Activated T-cell treated with anti-CD3 and anti-CD28 coated beads, Interleukin-2, amount 50 U/mL, for 72 hours (primary cell): ENCODE measurements at regions not wholly inside any gene's neighbourhood (a gene's known extent, or its start where the extent isn't known, plus 50 kb on each side); places are given as distances from the start of the nearest gene placed in this dataset.
"Not testable (repeated sequence)": the region's sequence is repeated elsewhere in the genome, so short reads cannot be mapped to it uniquely, and the experiment has no call there.

Experiments
- ATAC-seq, 2 donors: fragments of 150-1000 bp; cut with Tn5 transposase; replicated peaks in 1 of 2; 2 replicates each; pipeline ENCODE4 v1.10.0; 2021; ENCODE audit warnings: moderate library complexity in 2 of 2, mild to moderate bottlenecking in 1 of 2
- DNase-seq, 2 donors: peaks; one replicate each; pipeline ENCODE4 v3.0.0; 2021 to 2022; ENCODE audit warnings: mixed read lengths in 1 of 2
- H3K27ac Mint-ChIP-seq: one replicate; pipeline ENCODE4 v1.8.0; 2022; ENCODE audit warnings: mild to moderate bottlenecking, moderate library complexity, mixed read lengths
- H3K27me3 Mint-ChIP-seq: one replicate; pipeline ENCODE4 v1.8.0; 2022; ENCODE audit warnings: low read depth, mixed read lengths
- H3K36me3 Mint-ChIP-seq, 2 donors: one replicate each; pipeline ENCODE4 v1.8.0; 2022; ENCODE audit warnings: mixed read lengths in 2 of 2, mild to moderate bottlenecking in 1 of 2; ENCODE audit not compliant: insufficient read depth in 2 of 2
- H3K4me1 Mint-ChIP-seq: one replicate; pipeline ENCODE4 v1.8.0; 2022; ENCODE audit warnings: low read depth, mixed read lengths
- H3K4me3 Mint-ChIP-seq, 2 donors: one replicate each; pipeline ENCODE4 v1.8.0; 2022; ENCODE audit warnings: mild to moderate bottlenecking in 2 of 2, mixed read lengths in 2 of 2, moderate library complexity in 2 of 2
- H3K9me3 Mint-ChIP-seq, 2 donors: one replicate each; pipeline ENCODE4 v1.8.0; 2022; ENCODE audit warnings: mixed read lengths in 2 of 2

DNA sequence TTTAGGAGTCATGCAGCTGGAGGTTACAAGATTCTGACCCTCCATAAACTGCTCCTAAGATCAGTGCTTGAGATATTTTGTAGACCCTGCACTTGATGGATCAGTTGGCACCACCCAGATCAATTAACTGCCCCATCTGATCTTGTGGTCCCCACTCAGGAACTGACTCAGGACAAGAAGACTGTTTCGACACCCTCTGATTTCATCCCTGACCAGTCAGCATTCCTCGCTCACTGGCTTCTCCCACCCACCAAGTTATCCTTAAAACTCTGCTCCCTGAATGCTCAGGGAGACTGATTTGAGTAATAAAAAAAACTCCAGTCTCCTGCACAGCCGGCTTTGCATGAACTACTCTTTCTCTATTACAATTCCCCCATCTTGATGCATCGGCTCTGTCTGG is 360.2 kb downstream of the GALC start:
- no peaks in the 10 kb centered on the region for H3K27me3 Mint-ChIP-seq
- H3K36me3 Mint-ChIP-seq: no peaks in the 10 kb centered on the region
- ATAC-seq (no peak), DNase-seq (no peak)
- H3K27ac Mint-ChIP-seq: no peak overlapping the region
- peaks cover 0 to 5% of the 10 kb centered on the region in 2 donors for H3K9me3 Mint-ChIP-seq
- no peaks in the 10 kb centered on the region for H3K4me1 Mint-ChIP-seq
- H3K4me3 Mint-ChIP-seq: no peak overlapping the region

DNA sequence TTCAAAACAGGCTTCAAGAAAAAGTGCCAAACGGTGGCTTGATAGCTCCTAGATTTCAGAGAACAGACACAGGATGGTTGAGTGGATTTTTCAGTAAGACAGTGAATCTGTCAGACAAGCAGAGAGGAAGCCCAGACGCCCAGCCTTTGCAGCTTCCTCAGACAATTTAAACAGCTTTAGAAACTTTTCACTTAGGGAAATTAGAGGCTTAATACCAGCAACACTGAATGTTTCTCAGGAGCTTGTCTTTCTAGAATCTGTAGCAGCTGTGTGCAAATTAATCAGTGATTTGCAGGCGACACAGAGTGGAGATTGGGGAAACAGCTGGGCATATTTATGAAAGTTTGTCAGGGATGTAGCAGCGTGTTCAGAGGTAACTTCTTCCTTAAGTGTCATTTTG is 362.1 kb downstream of the GALC start:
- H3K4me3 Mint-ChIP-seq: no peak overlapping the region
- no peak overlapping the region for H3K27ac Mint-ChIP-seq
- DNase-seq (no peak), ATAC-seq (no peak)
- H3K4me1 Mint-ChIP-seq: no peaks in the 10 kb centered on the region
- no peaks in the 10 kb centered on the region for H3K36me3 Mint-ChIP-seq
- H3K27me3 Mint-ChIP-seq: no peaks in the 10 kb centered on the region
- H3K9me3 Mint-ChIP-seq: peaks cover 0 to 9% of the 10 kb centered on the region in 2 donors

DNA sequence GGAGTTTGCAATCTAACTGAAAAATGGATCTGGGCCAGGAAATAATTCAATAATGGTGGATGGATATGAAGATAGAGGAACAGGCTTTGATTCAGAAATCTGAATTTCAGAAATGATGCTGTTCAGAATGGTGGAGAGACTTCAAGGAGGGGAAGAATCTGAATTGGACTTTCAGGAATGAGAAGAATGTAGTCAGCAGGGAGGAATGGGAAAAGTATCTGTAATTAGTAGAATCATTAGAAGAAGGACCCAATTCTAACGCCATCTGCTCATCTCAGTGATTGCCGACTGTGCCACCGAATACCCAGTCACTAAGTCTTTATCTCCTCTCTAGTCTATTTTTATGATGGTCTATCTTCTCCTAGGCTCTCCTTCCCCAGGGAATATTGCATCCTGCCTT is 363.2 kb downstream of the GALC start:
- Mint-ChIP-seq H3K4me3 (no peak overlapping the region), H3K4me1 (no peaks in the 10 kb centered on the region), H3K9me3 (peaks cover 0 to 9% of the 10 kb centered on the region in 2 donors), H3K27me3 (no peaks in the 10 kb centered on the region), H3K27ac (no peak overlapping the region), H3K36me3 (no peaks in the 10 kb centered on the region)
- no peak for DNase-seq
- no peak for ATAC-seq

DNA sequence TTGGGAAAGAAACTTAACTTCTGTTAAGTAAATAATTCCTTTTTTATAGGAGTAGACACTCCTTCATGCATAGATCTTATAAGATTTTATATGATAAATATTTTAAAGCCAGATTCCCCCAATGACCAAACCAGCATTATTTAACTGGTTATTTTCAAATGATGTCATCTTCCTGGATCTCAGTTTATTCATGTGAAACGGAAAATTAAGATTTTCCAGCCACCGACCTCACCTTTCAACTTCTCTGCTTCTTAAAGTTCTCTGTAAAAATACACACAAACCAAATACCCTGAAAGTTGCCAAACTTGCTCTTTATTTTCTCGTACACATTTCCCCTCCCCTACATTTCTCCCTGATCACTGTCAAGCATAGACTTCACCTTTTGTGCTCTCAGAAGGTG is 364.2 kb downstream of the GALC start:
- H3K4me1 Mint-ChIP-seq: no peaks in the 10 kb centered on the region
- no peak overlapping the region for H3K4me3 Mint-ChIP-seq
- no peak for ATAC-seq
- no peaks in the 10 kb centered on the region for H3K36me3 Mint-ChIP-seq
- no peak for DNase-seq
- H3K9me3 Mint-ChIP-seq: peaks cover 0 to 4% of the 10 kb centered on the region in 2 donors
- H3K27me3 Mint-ChIP-seq: no peaks in the 10 kb centered on the region
- no peak overlapping the region for H3K27ac Mint-ChIP-seq

DNA sequence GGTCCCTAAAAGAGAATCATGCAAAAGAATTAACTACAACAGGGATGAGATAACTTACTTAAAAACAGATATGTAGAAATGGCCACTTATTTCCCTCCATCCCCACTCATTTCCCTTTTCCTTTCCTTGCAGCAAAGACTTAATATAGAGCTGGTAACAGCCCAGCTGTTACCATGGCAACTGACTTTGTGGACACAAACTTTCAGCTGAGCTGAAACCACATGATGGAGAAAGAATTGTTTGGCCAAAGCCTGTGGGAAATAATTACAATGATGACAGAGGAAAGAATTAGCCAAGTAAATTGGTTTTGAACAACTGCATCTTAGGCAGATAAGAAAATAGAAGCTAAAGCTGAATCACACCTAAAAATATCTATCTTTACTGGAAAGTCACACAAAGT is 364.9 kb downstream of the GALC start:
- no peaks in the 10 kb centered on the region for H3K27me3 Mint-ChIP-seq
- H3K4me1 Mint-ChIP-seq: no peaks in the 10 kb centered on the region
- no peak overlapping the region for H3K4me3 Mint-ChIP-seq
- ATAC-seq (no peak), DNase-seq (no peak)
- peaks cover 0 to 2% of the 10 kb centered on the region in 2 donors for H3K36me3 Mint-ChIP-seq
- peaks cover under 1 to 5% of the 10 kb centered on the region in 2 donors for H3K9me3 Mint-ChIP-seq
- no peak overlapping the region for H3K27ac Mint-ChIP-seq

DNA sequence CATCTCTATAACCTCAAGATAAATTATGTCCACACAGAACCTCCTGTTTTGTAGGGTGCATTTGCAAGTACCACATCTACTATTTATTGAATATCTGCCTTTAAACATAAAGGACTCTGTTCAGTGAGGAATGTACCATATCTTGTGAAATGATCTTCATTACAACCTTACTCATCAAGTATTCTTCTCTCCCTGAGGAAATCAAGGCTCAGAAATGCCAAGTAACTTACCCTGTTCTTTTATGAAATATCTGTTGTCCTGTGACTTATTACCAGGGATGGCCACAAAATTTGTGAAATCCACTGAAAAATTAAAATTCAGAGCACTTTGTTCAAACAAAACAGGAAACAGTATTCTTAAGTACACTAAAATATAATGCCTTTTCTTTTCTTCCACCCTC is 366.7 kb downstream of the GALC start:
- ATAC-seq: no peak
- Mint-ChIP-seq H3K4me1 (no peaks in the 10 kb centered on the region), H3K27ac (no peak overlapping the region), H3K9me3 (peaks cover 9 to 15% of the 10 kb centered on the region in 2 donors), H3K36me3 (peaks cover 4 to 6% of the 10 kb centered on the region in 2 donors), H3K27me3 (no peaks in the 10 kb centered on the region), H3K4me3 (no peak overlapping the region)
- DNase-seq: no peak

DNA sequence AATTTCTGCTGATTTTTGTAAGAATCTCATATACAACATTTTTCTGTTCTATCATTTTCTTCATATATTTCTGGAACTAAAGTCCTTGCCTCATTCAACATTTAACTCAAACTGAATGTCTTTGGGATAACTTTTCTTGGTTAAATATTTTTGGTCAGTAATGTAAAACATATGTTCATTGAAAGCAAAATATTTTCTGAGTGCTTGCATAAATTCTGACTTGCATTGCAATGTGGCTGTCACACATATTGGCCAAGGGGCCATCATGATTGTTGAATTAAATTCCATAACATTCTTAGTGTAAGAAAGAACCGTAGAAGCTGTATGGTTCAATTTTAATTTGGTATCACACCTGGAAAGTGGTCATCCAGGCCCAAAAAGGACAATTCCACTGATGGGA is 369.4 kb downstream of the GALC start:
- no peak for DNase-seq
- H3K4me1 Mint-ChIP-seq: no peaks in the 10 kb centered on the region
- no peak overlapping the region for H3K27ac Mint-ChIP-seq
- no peaks in the 10 kb centered on the region for H3K27me3 Mint-ChIP-seq
- peaks cover 9 to 20% of the 10 kb centered on the region in 2 donors for H3K9me3 Mint-ChIP-seq
- H3K4me3 Mint-ChIP-seq: no peak overlapping the region
- peaks cover 4 to 6% of the 10 kb centered on the region in 2 donors for H3K36me3 Mint-ChIP-seq
- ATAC-seq: no peak

DNA sequence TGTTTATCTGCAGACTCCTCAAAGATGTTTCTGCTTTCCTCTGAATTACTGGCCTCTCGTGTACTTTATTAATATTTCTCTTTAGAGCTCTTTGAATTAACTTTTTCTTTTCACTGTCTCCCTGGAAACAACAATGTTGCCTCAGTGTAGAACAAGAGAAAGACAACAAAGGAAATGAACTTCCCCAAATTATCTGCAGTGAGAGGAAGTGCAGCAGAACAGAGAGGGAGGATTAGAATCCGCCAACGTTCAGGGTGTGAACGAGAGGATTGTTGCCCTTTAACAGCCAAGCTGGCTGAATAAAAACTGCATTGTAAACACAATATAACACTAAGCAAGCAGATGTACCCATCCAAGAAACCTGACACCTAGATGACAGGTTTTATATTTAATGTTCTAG is 375.9 kb downstream of the GALC start:
- DNase-seq: no peak
- no peaks in the 10 kb centered on the region for H3K4me1 Mint-ChIP-seq
- H3K9me3 Mint-ChIP-seq: peaks cover 2 to 8% of the 10 kb centered on the region in 2 donors
- H3K27me3 Mint-ChIP-seq: no peaks in the 10 kb centered on the region
- H3K36me3 Mint-ChIP-seq: peaks cover 1% of the 10 kb centered on the region in 2 donors
- no peak overlapping the region for H3K27ac Mint-ChIP-seq
- no peak overlapping the region for H3K4me3 Mint-ChIP-seq
- no peak for ATAC-seq

DNA sequence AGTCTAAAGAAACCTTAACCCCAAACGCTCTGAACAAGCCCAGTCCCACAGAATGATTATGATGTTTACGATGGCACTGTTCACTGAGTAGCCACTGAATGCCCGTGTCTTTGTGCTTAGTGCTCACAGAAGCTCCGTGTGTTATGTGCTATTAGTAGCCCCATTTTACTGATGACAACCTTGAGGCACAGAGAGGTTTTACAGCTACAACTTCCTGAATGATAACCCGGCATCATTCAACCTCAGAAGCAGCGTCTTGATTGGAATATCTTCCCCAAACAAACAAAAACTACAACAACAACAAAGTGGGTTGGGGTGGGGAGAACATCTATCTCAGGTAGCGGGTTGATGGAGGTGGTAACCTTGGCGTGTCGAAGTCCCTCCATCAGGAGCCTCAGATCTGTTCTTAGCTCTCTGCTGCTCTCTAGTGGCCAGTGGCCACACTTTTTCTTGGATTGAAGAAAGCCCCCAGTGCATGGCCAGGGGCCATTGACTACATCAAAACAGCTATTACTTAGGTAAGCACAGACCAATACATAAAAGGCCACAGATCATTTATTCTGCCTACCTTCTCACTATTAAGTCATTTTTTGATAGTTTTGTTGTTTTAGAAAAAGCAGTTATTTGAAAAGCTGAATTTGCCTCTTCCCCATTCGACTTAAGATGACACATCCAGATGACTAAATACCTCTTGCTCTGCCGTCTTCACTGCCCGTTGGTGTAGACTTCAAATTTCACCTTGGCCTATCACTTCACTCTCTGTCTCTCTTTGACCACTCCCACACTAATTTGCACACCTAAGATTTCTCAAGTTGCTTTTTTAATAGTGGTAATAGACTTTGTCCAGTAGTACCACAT is 376.9 kb downstream of the GALC start:
- no peaks in the 10 kb centered on the region for H3K27me3 Mint-ChIP-seq
- peak; percentile 28 to 55 for DNase-seq
- H3K36me3 Mint-ChIP-seq: no peaks in the 10 kb centered on the region
- H3K4me3 Mint-ChIP-seq: no peak overlapping the region
- peak; percentile 29 to 47 for ATAC-seq
- H3K27ac Mint-ChIP-seq: no peak overlapping the region
- peaks cover 0 to 5% of the 10 kb centered on the region in 2 donors for H3K9me3 Mint-ChIP-seq
- H3K4me1 Mint-ChIP-seq: no peaks in the 10 kb centered on the region

DNA sequence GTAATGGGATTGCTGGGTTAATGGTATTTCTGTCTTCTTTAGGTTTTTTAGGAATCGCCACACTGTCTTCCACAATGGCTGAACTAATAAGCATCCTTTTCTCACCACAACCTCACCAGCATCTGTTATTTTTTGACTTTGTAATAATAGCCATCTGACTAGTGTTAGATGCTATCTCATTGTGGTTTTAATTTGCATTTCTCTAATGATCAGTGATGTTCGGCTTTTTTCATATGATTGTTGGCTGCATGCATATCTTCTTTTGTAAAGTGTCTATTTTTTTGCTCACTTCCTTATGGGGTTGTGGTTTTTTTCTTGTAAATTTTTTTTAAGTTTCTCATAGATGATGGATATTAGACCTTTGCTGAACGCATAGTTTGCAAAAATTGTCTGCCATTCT is 377.9 kb downstream of the GALC start:
- no peak overlapping the region for H3K4me3 Mint-ChIP-seq
- DNase-seq (no peak), ATAC-seq (no peak)
- H3K36me3 Mint-ChIP-seq: no peaks in the 10 kb centered on the region
- peaks cover 0 to 2% of the 10 kb centered on the region in 2 donors for H3K9me3 Mint-ChIP-seq
- H3K27me3 Mint-ChIP-seq: no peaks in the 10 kb centered on the region
- H3K27ac Mint-ChIP-seq: no peak overlapping the region
- no peaks in the 10 kb centered on the region for H3K4me1 Mint-ChIP-seq

DNA sequence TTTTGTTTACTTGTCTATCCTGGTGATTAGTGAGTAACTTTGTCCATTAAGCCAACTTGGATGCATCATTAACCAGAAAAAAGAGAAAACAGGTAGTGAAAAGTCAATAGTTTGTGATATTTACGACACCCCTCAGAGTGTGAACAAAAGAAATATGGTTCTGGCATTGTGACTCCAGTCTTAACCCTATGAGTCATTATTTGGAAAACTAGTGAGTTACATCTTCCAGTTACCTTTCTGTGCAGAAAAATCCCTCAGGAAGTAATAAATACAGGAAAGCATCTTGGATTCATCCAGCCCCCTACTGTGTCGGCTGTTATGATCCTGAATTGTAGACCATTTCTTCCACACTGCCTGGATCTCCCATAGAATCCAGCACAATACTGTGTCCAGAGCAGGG is 379.1 kb downstream of the GALC start:
- ATAC-seq (no peak), DNase-seq (no peak)
- Mint-ChIP-seq H3K9me3 (no peaks in the 10 kb centered on the region), H3K4me1 (no peaks in the 10 kb centered on the region), H3K27me3 (no peaks in the 10 kb centered on the region), H3K36me3 (no peaks in the 10 kb centered on the region), H3K27ac (no peak overlapping the region), H3K4me3 (no peak overlapping the region)

DNA sequence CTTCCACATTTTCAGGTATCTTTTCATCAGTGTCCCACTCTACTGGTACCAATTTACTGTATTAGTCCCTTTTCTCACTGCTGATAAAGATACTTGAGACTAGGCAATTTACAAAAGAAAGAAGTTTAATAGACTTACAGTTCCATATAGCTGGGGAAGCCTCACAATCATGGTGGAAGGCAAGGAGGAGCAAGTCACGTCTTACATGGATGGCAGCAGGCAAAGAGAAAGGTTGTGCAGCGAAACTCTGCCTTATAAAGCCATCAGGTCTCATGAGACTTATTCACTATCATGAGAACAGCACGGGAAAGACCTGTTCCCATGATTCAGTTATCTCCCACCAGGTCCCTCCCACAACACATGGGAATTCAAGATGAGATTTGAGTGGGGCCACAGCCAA is 385.9 kb downstream of the GALC start:
- H3K27me3 Mint-ChIP-seq, H3K9me3 Mint-ChIP-seq, H3K4me1 Mint-ChIP-seq, H3K27ac Mint-ChIP-seq, DNase-seq, H3K4me3 Mint-ChIP-seq, ATAC-seq, H3K36me3 Mint-ChIP-seq: not testable (repeated sequence)

DNA sequence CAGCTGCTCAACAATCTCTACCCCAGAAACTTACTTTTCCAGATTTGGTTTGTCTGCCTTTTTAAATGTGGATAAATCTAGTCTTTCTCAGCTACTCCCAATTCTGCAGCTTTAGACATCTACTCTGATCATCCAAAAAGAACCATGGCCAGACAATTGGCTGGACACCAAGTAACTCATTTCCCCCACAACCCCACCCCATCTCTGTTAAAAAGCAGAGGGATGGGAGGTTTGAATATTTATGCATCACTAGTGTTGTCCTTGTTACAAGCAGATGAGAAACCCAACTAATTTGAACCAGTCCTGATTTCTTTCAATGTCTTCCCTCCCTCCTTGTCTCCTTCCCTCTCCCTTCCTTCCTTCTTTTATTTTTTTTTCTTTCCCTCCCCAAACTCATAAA is 391.9 kb downstream of the GALC start:
- DNase-seq (no peak), ATAC-seq (no peak)
- peaks cover 13 to 14% of the 10 kb centered on the region in 2 donors for H3K9me3 Mint-ChIP-seq
- no peaks in the 10 kb centered on the region for H3K4me1 Mint-ChIP-seq
- H3K4me3 Mint-ChIP-seq: no peak overlapping the region
- H3K27ac Mint-ChIP-seq: no peak overlapping the region
- H3K36me3 Mint-ChIP-seq: no peaks in the 10 kb centered on the region
- no peaks in the 10 kb centered on the region for H3K27me3 Mint-ChIP-seq

DNA sequence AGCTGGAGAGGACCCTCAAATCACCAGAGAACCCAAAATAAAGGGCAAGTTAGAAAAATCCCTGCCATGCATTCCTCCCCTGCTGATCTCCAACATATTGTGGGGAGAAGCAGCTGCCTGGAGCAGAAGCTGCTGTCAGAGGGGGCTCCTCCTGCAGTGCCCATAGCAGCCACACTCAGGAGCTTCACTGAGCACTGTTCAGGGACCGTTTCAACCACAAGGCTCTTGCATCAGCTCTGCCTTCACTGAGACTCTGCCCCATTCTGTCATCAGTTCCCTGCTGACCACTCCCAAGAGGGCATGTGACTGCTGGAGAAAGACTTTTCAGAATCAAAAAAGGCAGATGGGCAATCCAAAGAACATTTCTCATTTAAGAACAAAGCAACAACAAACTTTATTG is 392.7 kb downstream of the GALC start:
- DNase-seq (no peak), ATAC-seq (no peak)
- no peaks in the 10 kb centered on the region for H3K27me3 Mint-ChIP-seq
- no peak overlapping the region for H3K4me3 Mint-ChIP-seq
- H3K9me3 Mint-ChIP-seq: peaks cover 12 to 13% of the 10 kb centered on the region in 2 donors
- no peaks in the 10 kb centered on the region for H3K4me1 Mint-ChIP-seq
- no peaks in the 10 kb centered on the region for H3K36me3 Mint-ChIP-seq
- no peak overlapping the region for H3K27ac Mint-ChIP-seq
